Neural cell (in vitro differentiated cells): ENCODE measurements at regions not wholly inside any gene's neighbourhood (a gene's known extent, or its start where the extent isn't known, plus 50 kb on each side); places are given as distances from the start of the nearest gene placed in this dataset.

Experiments
- H2AFZ ChIP-seq: fragments of 200-600, 300-800 bp; sonication (generic), shearing (Covaris generic); 2 replicates; pipeline ENCODE4 v1.6.0; 2014; ENCODE audit warnings: low read depth, mild to moderate bottlenecking, antibody characterized with exemption, low read length, moderate library complexity
- H3F3A ChIP-seq: fragments of 200-600 bp; shearing (Covaris generic); 2 replicates; pipeline ENCODE4 v1.6.1; 2016; ENCODE audit warnings: mild to moderate bottlenecking, moderate library complexity, mixed read lengths, antibody characterized with exemption, low read length; ENCODE audit not compliant: insufficient read depth, poor library complexity, severe bottlenecking
- H3K27ac ChIP-seq: fragments of 200-600, 300-800 bp; sonication (generic), shearing (Covaris generic); 2 replicates; pipeline ENCODE4 v1.5.1; 2014; ENCODE audit warnings: mild to moderate bottlenecking, low read length, moderate library complexity
- H3K27me3 ChIP-seq: fragments of 300-800, 200-600 bp; sonication (generic), shearing (Covaris generic); 2 replicates; pipeline ENCODE4 v1.6.0; 2014; ENCODE audit warnings: mild to moderate bottlenecking, low read depth, low read length, moderate library complexity; ENCODE audit not compliant: insufficient read depth
- H3K36me3 ChIP-seq: fragments of 300-800, 200-600 bp; sonication (generic), shearing (Covaris generic); 2 replicates; pipeline ENCODE4 v1.5.1; 2014; ENCODE audit warnings: mild to moderate bottlenecking, antibody characterized with exemption, low read length, moderate library complexity; ENCODE audit not compliant: insufficient read depth
- H3K4me2 ChIP-seq: fragments of 300-800, 200-600 bp; sonication (generic), shearing (Covaris generic); 2 replicates; pipeline ENCODE4 v1.6.0; 2014; ENCODE audit warnings: mild to moderate bottlenecking, low read length
- H3K4me3 ChIP-seq: fragments of 300-800, 200-600 bp; sonication (generic), shearing (Covaris generic); 2 replicates; pipeline ENCODE4 v1.5.1; 2014; ENCODE audit warnings: mild to moderate bottlenecking, low read length, moderate library complexity
- H3K79me2 ChIP-seq: fragments of 200-600 bp; shearing (Covaris generic); replicated peaks from 2 replicates; pipeline ENCODE4 v1.6.0; 2014; ENCODE audit warnings: mild to moderate bottlenecking, low read length, moderate library complexity; ENCODE audit not compliant: insufficient read depth
- H3K9ac ChIP-seq: fragments of 300-800, 200-600 bp; sonication (generic), shearing (Covaris generic); 2 replicates; pipeline ENCODE4 v1.6.1; 2016; ENCODE audit warnings: mild to moderate bottlenecking, low read length, mixed read lengths
- H3K9me2 ChIP-seq: fragments of 200-600 bp; shearing (Covaris generic); 2 replicates; pipeline ENCODE4 v1.6.1; 2016; ENCODE audit warnings: mild to moderate bottlenecking, low read length, mixed read lengths; ENCODE audit not compliant: insufficient read depth
- H3K9me3 ChIP-seq: fragments of 200-600, 300-800 bp; sonication (generic), shearing (Covaris generic); 2 replicates; pipeline ENCODE4 v1.6.1; 2016; ENCODE audit warnings: mild to moderate bottlenecking, mixed run types, low read length, moderate library complexity, mixed read lengths
- H4K20me1 ChIP-seq: fragments of 200-600 bp; shearing (Covaris generic); 2 replicates; pipeline ENCODE4 v1.6.1; 2016; ENCODE audit warnings: mild to moderate bottlenecking, mixed run types; ENCODE audit not compliant: insufficient read depth
- CTCF ChIP-seq: fragments of 450-650 bp; IDR thresholded peaks from 2 replicates; pipeline ENCODE4 v1.5.1; 2014; ENCODE audit warnings: antibody characterized with exemption, mild to moderate bottlenecking, moderate library complexity; ENCODE audit not compliant: poor library complexity, severe bottlenecking
- EP300 ChIP-seq: fragments of 450-650 bp; conservative IDR thresholded peaks from 2 replicates; pipeline ENCODE4 v1.6.1; 2014; ENCODE audit warnings: antibody characterized with exemption, mild to moderate bottlenecking, moderate library complexity; ENCODE audit not compliant: poor library complexity, severe bottlenecking
- EZH2 ChIP-seq: fragments of 200-600, 300-800 bp; shearing (Covaris generic), sonication (generic); IDR thresholded peaks from 2 replicates; pipeline ENCODE4 v1.6.1; 2014; ENCODE audit warnings: antibody characterized with exemption, low read length, borderline replicate concordance, mild to moderate bottlenecking; ENCODE audit not compliant: insufficient read depth, poor library complexity, severe bottlenecking
- MXI1 ChIP-seq: fragments of 450-650 bp; conservative IDR thresholded peaks from 2 replicates; pipeline ENCODE4 v1.6.1; 2014; ENCODE audit warnings: antibody characterized with exemption, mild to moderate bottlenecking; ENCODE audit not compliant: poor library complexity, severe bottlenecking
- POLR2AphosphoS5 ChIP-seq: IDR thresholded peaks from 2 replicates; pipeline ENCODE4 v1.6.1; 2012
- RAD21 ChIP-seq: fragments of 450-650 bp; conservative IDR thresholded peaks from 2 replicates; pipeline ENCODE4 v1.6.1; 2014; ENCODE audit warnings: antibody characterized with exemption, mild to moderate bottlenecking, moderate library complexity
- SMC3 ChIP-seq: fragments of 450-650 bp; conservative IDR thresholded peaks from 2 replicates; pipeline ENCODE4 v1.6.1; 2014; ENCODE audit warnings: antibody characterized with exemption, mild to moderate bottlenecking, moderate library complexity; ENCODE audit not compliant: poor library complexity
- TAF1 ChIP-seq: IDR thresholded peaks from 2 replicates; pipeline ENCODE4 v1.6.1; 2012; ENCODE audit warnings: low read depth
- TF ChIP-seq, protein P1 (sequence below): IDR thresholded peaks from 2 replicates; pipeline ENCODE4 v1.6.1; 2012; ENCODE audit warnings: borderline replicate concordance

DNA sequence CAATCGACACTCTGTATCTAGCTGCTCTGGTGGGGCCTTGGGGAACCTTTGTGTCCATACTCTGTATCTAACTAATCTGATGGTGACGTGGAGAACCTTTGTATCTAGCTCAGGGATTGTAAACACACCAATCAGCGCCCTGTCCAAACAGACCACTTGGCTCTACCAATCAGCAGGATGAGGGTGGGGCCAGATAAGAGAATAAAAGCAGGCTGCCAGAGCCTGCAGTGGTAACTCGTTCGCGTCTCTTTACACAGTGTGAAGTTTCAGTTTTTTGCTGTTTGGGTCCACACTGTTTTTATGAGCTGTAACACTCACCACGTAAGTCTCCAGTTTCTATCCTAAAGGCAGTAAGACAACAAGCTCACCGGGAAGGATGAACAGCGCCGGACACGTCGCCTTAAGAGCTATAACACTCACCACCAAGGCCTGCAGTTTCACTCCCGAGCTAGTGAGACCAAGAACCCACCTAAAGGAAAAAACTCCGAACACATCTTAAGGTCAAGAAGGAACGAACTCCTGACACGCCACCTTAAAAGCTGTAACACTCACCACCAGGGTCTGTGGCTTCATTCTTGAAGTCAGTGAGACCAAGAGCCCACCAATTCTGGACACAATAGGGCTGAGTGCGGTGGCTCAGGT is 64.6 kb downstream of the KPNA2 start:
- no peak overlapping the region for H3K4me2 ChIP-seq
- no peak overlapping the region for H3K4me3 ChIP-seq
- no peak overlapping the region for H3K9ac ChIP-seq
- TF ChIP-seq POLR2AphosphoS5 = no peak
- TF ChIP-seq SMC3 = no peak
- TF ChIP-seq EP300 = no peak
- no peak for TF ChIP-seq MXI1
- no peak for TF ChIP-seq CTCF
- TF ChIP-seq RAD21 = no peak
- TF ChIP-seq, protein P1, sequence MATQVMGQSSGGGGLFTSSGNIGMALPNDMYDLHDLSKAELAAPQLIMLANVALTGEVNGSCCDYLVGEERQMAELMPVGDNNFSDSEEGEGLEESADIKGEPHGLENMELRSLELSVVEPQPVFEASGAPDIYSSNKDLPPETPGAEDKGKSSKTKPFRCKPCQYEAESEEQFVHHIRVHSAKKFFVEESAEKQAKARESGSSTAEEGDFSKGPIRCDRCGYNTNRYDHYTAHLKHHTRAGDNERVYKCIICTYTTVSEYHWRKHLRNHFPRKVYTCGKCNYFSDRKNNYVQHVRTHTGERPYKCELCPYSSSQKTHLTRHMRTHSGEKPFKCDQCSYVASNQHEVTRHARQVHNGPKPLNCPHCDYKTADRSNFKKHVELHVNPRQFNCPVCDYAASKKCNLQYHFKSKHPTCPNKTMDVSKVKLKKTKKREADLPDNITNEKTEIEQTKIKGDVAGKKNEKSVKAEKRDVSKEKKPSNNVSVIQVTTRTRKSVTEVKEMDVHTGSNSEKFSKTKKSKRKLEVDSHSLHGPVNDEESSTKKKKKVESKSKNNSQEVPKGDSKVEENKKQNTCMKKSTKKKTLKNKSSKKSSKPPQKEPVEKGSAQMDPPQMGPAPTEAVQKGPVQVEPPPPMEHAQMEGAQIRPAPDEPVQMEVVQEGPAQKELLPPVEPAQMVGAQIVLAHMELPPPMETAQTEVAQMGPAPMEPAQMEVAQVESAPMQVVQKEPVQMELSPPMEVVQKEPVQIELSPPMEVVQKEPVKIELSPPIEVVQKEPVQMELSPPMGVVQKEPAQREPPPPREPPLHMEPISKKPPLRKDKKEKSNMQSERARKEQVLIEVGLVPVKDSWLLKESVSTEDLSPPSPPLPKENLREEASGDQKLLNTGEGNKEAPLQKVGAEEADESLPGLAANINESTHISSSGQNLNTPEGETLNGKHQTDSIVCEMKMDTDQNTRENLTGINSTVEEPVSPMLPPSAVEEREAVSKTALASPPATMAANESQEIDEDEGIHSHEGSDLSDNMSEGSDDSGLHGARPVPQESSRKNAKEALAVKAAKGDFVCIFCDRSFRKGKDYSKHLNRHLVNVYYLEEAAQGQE = no peak
- no peak for TF ChIP-seq EZH2
- TF ChIP-seq TAF1 = no peak
- no peaks in the 10 kb centered on the region for H3K27me3 ChIP-seq
- no peak overlapping the region for H2AFZ ChIP-seq
- peaks cover 22% of the 10 kb centered on the region for H3K79me2 ChIP-seq
- H3K36me3 ChIP-seq = no peaks in the 10 kb centered on the region
- H3K27ac ChIP-seq = no peak overlapping the region
- H3K9me2 ChIP-seq = no peaks in the 10 kb centered on the region
- H4K20me1 ChIP-seq = no peaks in the 10 kb centered on the region
- H3K9me3 ChIP-seq = no peaks in the 10 kb centered on the region
- no peaks in the 10 kb centered on the region for H3F3A ChIP-seq

- Histone ChIP-seq H4K20me1 (no peaks in the 10 kb centered on the region), H3K9ac (peak overlapping the region; percentile 77), H3F3A (no peaks in the 10 kb centered on the region), H3K79me2 (peaks cover 22% of the 10 kb centered on the region), H3K9me3 (no peaks in the 10 kb centered on the region), H3K27ac (peak overlapping the region; percentile 45), H3K36me3 (no peaks in the 10 kb centered on the region), H3K27me3 (no peaks in the 10 kb centered on the region), H2AFZ (peak overlapping the region; percentile 88), H3K4me3 (peak overlapping the region; percentile 73), H3K9me2 (no peaks in the 10 kb centered on the region), H3K4me2 (no peak overlapping the region)
- peak; percentile 64 for TF ChIP-seq POLR2AphosphoS5
- TF ChIP-seq RAD21 = no peak
- TF ChIP-seq MXI1 = peak; percentile 27
- TF ChIP-seq, protein P1 = peak; percentile 44
- no peak for TF ChIP-seq EZH2
- TF ChIP-seq EP300 = peak; percentile 20
- peak; percentile 38 for TF ChIP-seq TAF1
- TF ChIP-seq CTCF = no peak
- no peak for TF ChIP-seq SMC3
These were observed 65.8 kb downstream of the KPNA2 start for GRCh38 chr17:68101075-68101986.
